ENCODE measurements at regions not wholly inside any gene's neighbourhood (a gene's known extent, or its start where the extent isn't known, plus 50 kb on each side); places are given as distances from the start of the nearest gene placed in this dataset.

- no peak overlapping the region for H3K27ac ChIP-seq (ENCODE audit: low read depth in 1 of 2, low read length in 2 of 2)
- Mint-ChIP-seq H3K27ac (no peak overlapping the region), H3K36me3 (ENCODE audit: low read depth) (no peaks in the 10 kb centered on the region), H3K4me3 (no peak overlapping the region), H3K27me3 (no peaks in the 10 kb centered on the region), H3K4me1 (ENCODE audit: low read depth) (no peaks in the 10 kb centered on the region), H3K9me3 (peaks cover 2% of the 10 kb centered on the region)
- H3K4me3 ChIP-seq (ENCODE audit: low read length), result no peak overlapping the region
- no peak for DNase-seq
- intact Hi-C loops (cut with DNase I, micrococcal nuclease), result no loop called here
- ChIA-PET CTCF (no interaction called here), POLR2A (no interaction called here)
- no peak for TF ChIP-seq CTCF (IDR thresholded peaks at IDR 0.05)
- no peak for ATAC-seq (ENCODE audit: poor library complexity)
- H3K4me1 ChIP-seq (ENCODE audit: insufficient read depth, low read length), result no peaks in the 10 kb centered on the region
- no peaks in the 10 kb centered on the region for H3K27me3 ChIP-seq (ENCODE audit: control insufficient read depth in 1 of 2, insufficient read depth in 2 of 2, low read length in 2 of 2)
- H3K9me3 ChIP-seq (ENCODE audit: control insufficient read depth in 1 of 2, insufficient read depth in 1 of 2, low read length in 2 of 2), result no peaks in the 10 kb centered on the region
- H3K36me3 ChIP-seq (ENCODE audit: insufficient read depth, low read length), result no peaks in the 10 kb centered on the region
Measured at GRCh38 chr2:146852661-146853060, 992.2 kb upstream of the ACVR2A start.

GRCh38 chr2:146850746-146851145 is 994.1 kb upstream of the ACVR2A start:
- Mint-ChIP-seq H3K36me3 (ENCODE audit: low read depth) (no peaks in the 10 kb centered on the region), H3K27me3 (no peaks in the 10 kb centered on the region), H3K4me1 (ENCODE audit: low read depth) (no peaks in the 10 kb centered on the region), H3K9me3 (peaks cover 2% of the 10 kb centered on the region), H3K4me3 (no peak overlapping the region), H3K27ac (no peak overlapping the region)
- DNase-seq, result no peak
- TF ChIP-seq CTCF (IDR thresholded peaks at IDR 0.05), result no peak
- ChIA-PET POLR2A (no interaction called here), CTCF (no interaction called here)
- no peaks in the 10 kb centered on the region for H3K4me1 ChIP-seq (ENCODE audit: insufficient read depth, low read length)
- no peaks in the 10 kb centered on the region for H3K9me3 ChIP-seq (ENCODE audit: control insufficient read depth in 1 of 2, insufficient read depth in 1 of 2, low read length in 2 of 2)
- no peaks in the 10 kb centered on the region for H3K27me3 ChIP-seq (ENCODE audit: control insufficient read depth in 1 of 2, insufficient read depth in 2 of 2, low read length in 2 of 2)
- intact Hi-C loops (cut with DNase I, micrococcal nuclease), result no loop called here
- H3K4me3 ChIP-seq (ENCODE audit: low read length), result no peak overlapping the region
- H3K27ac ChIP-seq (ENCODE audit: low read depth in 1 of 2, low read length in 2 of 2), result no peak overlapping the region
- no peaks in the 10 kb centered on the region for H3K36me3 ChIP-seq (ENCODE audit: insufficient read depth, low read length)
- no peak for ATAC-seq (ENCODE audit: poor library complexity)

GRCh38 chr2:146847846-146848245 is 997.0 kb upstream of the ACVR2A start:
- no peak overlapping the region for H3K27ac Mint-ChIP-seq
- intact Hi-C loops (cut with DNase I, micrococcal nuclease), result no loop called here
- ChIA-PET POLR2A (no interaction called here), CTCF (no interaction called here)
- H3K4me3 Mint-ChIP-seq, result no peak overlapping the region
- Histone ChIP-seq H3K27me3 (ENCODE audit: control insufficient read depth in 1 of 2, insufficient read depth in 2 of 2, low read length in 2 of 2) (no peaks in the 10 kb centered on the region), H3K36me3 (ENCODE audit: insufficient read depth, low read length) (no peaks in the 10 kb centered on the region), H3K9me3 (ENCODE audit: control insufficient read depth in 1 of 2, insufficient read depth in 1 of 2, low read length in 2 of 2) (no peaks in the 10 kb centered on the region), H3K4me1 (ENCODE audit: insufficient read depth, low read length) (no peaks in the 10 kb centered on the region), H3K27ac (ENCODE audit: low read depth in 1 of 2, low read length in 2 of 2) (no peak overlapping the region), H3K4me3 (ENCODE audit: low read length) (no peak overlapping the region)
- DNase-seq (no peak), ATAC-seq (ENCODE audit: poor library complexity) (no peak)
- no peaks in the 10 kb centered on the region for H3K4me1 Mint-ChIP-seq (ENCODE audit: low read depth)
- no peaks in the 10 kb centered on the region for H3K27me3 Mint-ChIP-seq
- TF ChIP-seq CTCF (IDR thresholded peaks at IDR 0.05), result no peak
- no peaks in the 10 kb centered on the region for H3K36me3 Mint-ChIP-seq (ENCODE audit: low read depth)
- no peaks in the 10 kb centered on the region for H3K9me3 Mint-ChIP-seq
